ENCODE measurements at regions not wholly inside any gene's neighbourhood (a gene's known extent, or its start where the extent isn't known, plus 50 kb on each side); places are given as distances from the start of the nearest gene placed in this dataset.

GRCh38 chr16:6279286-6279685 lies 1053.4 kb upstream of the RBFOX1 start:
- H3K9me3 ChIP-seq (ENCODE audit: low read depth, low read length) = no peaks in the 10 kb centered on the region
- no peak for TF ChIP-seq POLR2AphosphoS5 (IDR thresholded peaks at IDR 0.05; ENCODE audit: borderline replicate concordance, low read depth, low read length)
- no peak overlapping the region for H3K4me3 ChIP-seq
- no peaks in the 10 kb centered on the region for H3K36me3 ChIP-seq (ENCODE audit: insufficient read depth, low read length)
- DNase-seq (ENCODE audit: low read depth, low spot score) = no peak
- no peak overlapping the region for H3K9ac ChIP-seq (ENCODE audit: insufficient read length)
- H3K27ac ChIP-seq = no peak overlapping the region

GRCh38 chr16:6274351-6274750 lies 1058.3 kb upstream of the RBFOX1 start:
- Histone ChIP-seq H3K27ac (no peak overlapping the region), H3K9me3 (ENCODE audit: low read depth, low read length) (no peaks in the 10 kb centered on the region), H3K9ac (ENCODE audit: insufficient read length) (no peak overlapping the region), H3K4me3 (no peak overlapping the region), H3K36me3 (ENCODE audit: insufficient read depth, low read length) (no peaks in the 10 kb centered on the region)
- no peak for DNase-seq (ENCODE audit: low read depth, low spot score)
- TF ChIP-seq EZH2 (IDR thresholded peaks at IDR 0.05) (no peak), FOXP2 (optimal IDR thresholded peaks at IDR 0.05; ENCODE audit: control extremely low read depth, extremely low read length, insufficient read depth) (no peak), POLR2AphosphoS5 (IDR thresholded peaks at IDR 0.05; ENCODE audit: borderline replicate concordance, low read depth, low read length) (no peak)

GRCh38 chr16:6267682-6268081 lies 1065.0 kb upstream of the RBFOX1 start:
- H3K9ac ChIP-seq (ENCODE audit: insufficient read length) = no peak overlapping the region
- H3K36me3 ChIP-seq (ENCODE audit: insufficient read depth, low read length) = no peaks in the 10 kb centered on the region
- no peak overlapping the region for H3K4me3 ChIP-seq
- TF ChIP-seq FOXP2 (optimal IDR thresholded peaks at IDR 0.05; ENCODE audit: control extremely low read depth, extremely low read length, insufficient read depth) (no peak), POLR2AphosphoS5 (IDR thresholded peaks at IDR 0.05; ENCODE audit: borderline replicate concordance, low read depth, low read length) (no peak), EZH2 (IDR thresholded peaks at IDR 0.05) (no peak)
- no peak overlapping the region for H3K27ac ChIP-seq
- H3K9me3 ChIP-seq (ENCODE audit: low read depth, low read length) = no peaks in the 10 kb centered on the region
- no peak for DNase-seq (ENCODE audit: low read depth, low spot score)

- H3K9ac ChIP-seq (ENCODE audit: insufficient read length) = no peak overlapping the region
Observed at GRCh38 chr16:6266703-6267102, 1065.9 kb upstream of the RBFOX1 start.

GRCh38 chr16:6265968-6266367 lies 1066.7 kb upstream of the RBFOX1 start:
- DNase-seq (ENCODE audit: low read depth, low spot score) = no peak
- no peaks in the 10 kb centered on the region for H3K9me3 ChIP-seq (ENCODE audit: low read depth, low read length)
- no peaks in the 10 kb centered on the region for H3K36me3 ChIP-seq (ENCODE audit: insufficient read depth, low read length)
- no peak overlapping the region for H3K9ac ChIP-seq (ENCODE audit: insufficient read length)
- TF ChIP-seq POLR2AphosphoS5 (IDR thresholded peaks at IDR 0.05; ENCODE audit: borderline replicate concordance, low read depth, low read length) = no peak
- TF ChIP-seq EZH2 (IDR thresholded peaks at IDR 0.05) = no peak
- TF ChIP-seq FOXP2 (optimal IDR thresholded peaks at IDR 0.05; ENCODE audit: control extremely low read depth, extremely low read length, insufficient read depth) = no peak
- no peak overlapping the region for H3K27ac ChIP-seq
- H3K4me3 ChIP-seq = no peak overlapping the region

More at GRCh38 chr16:6266703-6267102, 1065.9 kb upstream of the RBFOX1 start:
- DNase-seq (ENCODE audit: low read depth, low spot score) = no peak
- no peaks in the 10 kb centered on the region for H3K36me3 ChIP-seq (ENCODE audit: insufficient read depth, low read length)
- H3K27ac ChIP-seq = no peak overlapping the region
- TF ChIP-seq FOXP2 (optimal IDR thresholded peaks at IDR 0.05; ENCODE audit: control extremely low read depth, extremely low read length, insufficient read depth) (no peak), EZH2 (IDR thresholded peaks at IDR 0.05) (no peak)
- H3K4me3 ChIP-seq = no peak overlapping the region
- H3K9me3 ChIP-seq (ENCODE audit: low read depth, low read length) = no peaks in the 10 kb centered on the region

- no peak for TF ChIP-seq POLR2AphosphoS5 (IDR thresholded peaks at IDR 0.05; ENCODE audit: borderline replicate concordance, low read depth, low read length)
- no peak for TF ChIP-seq EZH2 (IDR thresholded peaks at IDR 0.05)
- no peak for TF ChIP-seq FOXP2 (optimal IDR thresholded peaks at IDR 0.05; ENCODE audit: control extremely low read depth, extremely low read length, insufficient read depth)
- Histone ChIP-seq H3K27ac (no peak overlapping the region), H3K9ac (ENCODE audit: insufficient read length) (no peak overlapping the region), H3K4me3 (no peak overlapping the region), H3K36me3 (ENCODE audit: insufficient read depth, low read length) (no peaks in the 10 kb centered on the region), H3K9me3 (ENCODE audit: low read depth, low read length) (no peaks in the 10 kb centered on the region)
- DNase-seq (ENCODE audit: low read depth, low spot score) = no peak
Observed at GRCh38 chr16:6258056-6258455, 1074.6 kb upstream of the RBFOX1 start.

- Histone ChIP-seq H3K27ac (no peak overlapping the region), H3K4me3 (no peak overlapping the region), H3K9ac (ENCODE audit: insufficient read length) (no peak overlapping the region), H3K9me3 (ENCODE audit: low read depth, low read length) (no peaks in the 10 kb centered on the region), H3K36me3 (ENCODE audit: insufficient read depth, low read length) (no peaks in the 10 kb centered on the region)
- DNase-seq (ENCODE audit: low read depth, low spot score) = no peak
- TF ChIP-seq FOXP2 (optimal IDR thresholded peaks at IDR 0.05; ENCODE audit: control extremely low read depth, extremely low read length, insufficient read depth) (no peak), POLR2AphosphoS5 (IDR thresholded peaks at IDR 0.05; ENCODE audit: borderline replicate concordance, low read depth, low read length) (no peak), EZH2 (IDR thresholded peaks at IDR 0.05) (no peak)
Observed at GRCh38 chr16:6252541-6252940, 1080.1 kb upstream of the RBFOX1 start.

- DNase-seq (ENCODE audit: low read depth, low spot score) = no peak
- H3K36me3 ChIP-seq (ENCODE audit: insufficient read depth, low read length) = no peaks in the 10 kb centered on the region
- H3K27ac ChIP-seq = no peak overlapping the region
- no peak overlapping the region for H3K9ac ChIP-seq (ENCODE audit: insufficient read length)
- H3K4me3 ChIP-seq = no peak overlapping the region
- no peak for TF ChIP-seq EZH2 (IDR thresholded peaks at IDR 0.05)
- no peak for TF ChIP-seq POLR2AphosphoS5 (IDR thresholded peaks at IDR 0.05; ENCODE audit: borderline replicate concordance, low read depth, low read length)
- no peak for TF ChIP-seq FOXP2 (optimal IDR thresholded peaks at IDR 0.05; ENCODE audit: control extremely low read depth, extremely low read length, insufficient read depth)
- H3K9me3 ChIP-seq (ENCODE audit: low read depth, low read length) = no peaks in the 10 kb centered on the region
Observed at GRCh38 chr16:6250511-6250910, 1082.1 kb upstream of the RBFOX1 start.

- no peak overlapping the region for H3K4me3 ChIP-seq
- TF ChIP-seq EZH2 (IDR thresholded peaks at IDR 0.05) (no peak), POLR2AphosphoS5 (IDR thresholded peaks at IDR 0.05; ENCODE audit: borderline replicate concordance, low read depth, low read length) (no peak), FOXP2 (optimal IDR thresholded peaks at IDR 0.05; ENCODE audit: control extremely low read depth, extremely low read length, insufficient read depth) (no peak)
- DNase-seq (ENCODE audit: low read depth, low spot score) = no peak
Observed at GRCh38 chr16:6249863-6250262, 1082.8 kb upstream of the RBFOX1 start.

More at GRCh38 chr16:6249863-6250262, 1082.8 kb upstream of the RBFOX1 start:
- no peak overlapping the region for H3K9ac ChIP-seq (ENCODE audit: insufficient read length)
- H3K27ac ChIP-seq = no peak overlapping the region
- H3K36me3 ChIP-seq (ENCODE audit: insufficient read depth, low read length) = no peaks in the 10 kb centered on the region
- H3K9me3 ChIP-seq (ENCODE audit: low read depth, low read length) = no peaks in the 10 kb centered on the region

Measured in SK-N-MC (cell line).